GM19043 (cell line): ENCODE measurements at regions not wholly inside any gene's neighbourhood (a gene's known extent, or its start where the extent isn't known, plus 50 kb on each side); places are given as distances from the start of the nearest gene placed in this dataset.

Experiments used
- ATAC-seq: cut with Tn5 transposase; IDR thresholded peaks from one replicate; pipeline ENCODE4 v1.9.1; 2021; ENCODE audit warnings: low read depth; ENCODE audit not compliant: unreplicated experiment

GRCh38 chr15:31545257-31545656 is 218.6 kb downstream of the KLF13 start:
- ATAC-seq, result no peak

GRCh38 chr15:31550211-31550977 is 223.8 kb downstream of the KLF13 start:
- no peak for ATAC-seq

DNA sequence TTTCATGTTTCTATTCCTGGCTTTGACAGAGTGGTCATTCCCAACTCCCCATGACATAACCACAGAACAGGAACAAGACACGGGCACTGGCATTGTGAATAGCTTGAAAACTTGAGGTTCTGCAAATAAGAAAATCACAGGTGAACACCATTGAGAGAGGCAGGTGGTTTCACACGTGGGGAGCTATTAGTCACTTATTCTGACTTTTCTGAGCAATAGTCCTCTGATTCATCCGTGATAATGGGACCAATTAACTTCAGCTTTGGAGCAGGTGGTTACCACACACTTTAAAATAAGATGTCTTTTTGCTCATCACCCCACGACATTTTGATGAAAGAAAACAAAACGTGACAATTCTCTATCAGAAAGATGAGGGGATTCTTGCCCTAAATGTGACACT is 224.7 kb downstream of the KLF13 start:
- no peak for ATAC-seq

GRCh38 chr15:31552482-31553099 is 226.0 kb downstream of the KLF13 start:
- no peak for ATAC-seq

GRCh38 chr15:31554261-31554660 is 227.6 kb downstream of the KLF13 start:
- no peak for ATAC-seq

GRCh38 chr15:31555022-31555421 is 228.4 kb downstream of the KLF13 start:
- no peak for ATAC-seq

GRCh38 chr15:31556494-31557150 is 230.0 kb downstream of the KLF13 start:
- ATAC-seq, result no peak

DNA sequence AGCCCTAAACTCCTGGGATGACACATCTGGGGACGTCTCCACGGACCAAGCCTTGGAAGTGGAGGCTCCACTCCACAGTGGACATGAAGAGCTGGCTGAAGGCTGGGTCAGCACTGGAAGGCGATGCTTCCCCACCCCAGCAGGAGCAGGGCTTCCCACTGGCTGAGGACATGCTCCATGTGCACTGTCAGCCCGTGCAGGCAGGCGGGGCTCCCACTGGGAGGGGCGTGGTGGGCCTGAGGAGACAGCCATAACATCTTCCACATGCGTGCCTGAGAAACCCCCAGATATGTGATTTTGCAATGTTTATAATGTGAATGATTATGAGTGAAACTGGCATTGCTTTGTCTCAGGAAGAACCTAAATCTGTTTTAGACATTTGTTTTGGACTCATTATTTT is 231.3 kb downstream of the KLF13 start:
- no peak for ATAC-seq

DNA sequence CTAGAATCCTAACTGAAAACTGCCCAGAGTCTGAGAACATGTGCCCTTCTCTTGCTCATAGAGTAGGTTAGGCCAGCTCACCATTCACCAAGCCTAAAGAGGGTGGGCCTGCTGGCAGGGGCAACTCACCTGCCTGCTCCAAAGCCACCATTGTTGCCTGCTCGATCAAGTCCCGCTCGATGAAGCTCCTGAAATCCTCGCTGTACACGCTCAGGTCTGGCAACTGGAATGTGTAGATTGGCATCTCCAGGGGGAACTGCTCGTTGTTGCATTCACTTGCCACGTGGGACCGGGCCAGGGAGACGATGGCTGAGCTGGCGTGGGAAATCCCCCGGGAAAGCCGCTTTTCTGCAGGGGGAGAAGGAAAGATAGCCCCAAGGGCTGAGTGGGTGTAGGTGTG is 232.2 kb downstream of the KLF13 start:
- ATAC-seq, result no peak

DNA sequence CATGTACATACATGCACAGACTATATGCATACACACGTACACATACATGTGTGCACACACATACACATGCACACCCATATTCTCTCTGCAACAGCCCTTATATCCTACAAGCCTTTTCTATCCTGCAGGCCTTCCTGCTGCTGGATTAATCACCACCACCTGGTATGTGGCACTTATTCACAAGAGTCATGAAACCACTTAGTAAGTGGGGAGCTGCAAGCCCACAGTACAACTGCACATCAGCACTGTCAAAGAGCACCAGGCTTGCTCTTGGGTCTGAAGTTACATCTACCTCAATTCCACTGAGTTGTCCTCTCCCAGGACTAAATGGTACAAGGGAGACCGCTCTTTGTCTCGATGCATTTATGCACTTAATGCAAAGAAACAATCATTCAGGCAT is 233.2 kb downstream of the KLF13 start:
- ATAC-seq, result no peak

DNA sequence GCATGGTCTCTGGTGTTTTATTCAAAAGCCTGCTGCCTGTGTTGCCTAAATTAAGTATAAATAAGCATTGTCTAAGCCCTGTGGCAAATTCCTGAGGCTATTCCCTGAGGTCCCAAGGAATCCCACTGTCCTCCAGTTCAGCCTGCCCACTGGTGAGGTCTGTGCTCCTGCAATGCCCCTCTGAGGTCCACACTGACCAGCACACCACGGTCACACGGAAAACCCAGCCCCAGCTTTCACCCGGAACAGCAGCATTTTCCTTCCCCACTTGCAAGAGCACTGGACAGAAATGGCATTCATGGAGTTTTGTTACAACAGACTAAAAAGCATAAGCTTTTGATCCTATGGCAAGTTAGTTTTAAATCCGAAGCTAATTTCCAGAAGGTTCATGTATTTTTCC is 234.0 kb downstream of the KLF13 start:
- ATAC-seq, result no peak

DNA sequence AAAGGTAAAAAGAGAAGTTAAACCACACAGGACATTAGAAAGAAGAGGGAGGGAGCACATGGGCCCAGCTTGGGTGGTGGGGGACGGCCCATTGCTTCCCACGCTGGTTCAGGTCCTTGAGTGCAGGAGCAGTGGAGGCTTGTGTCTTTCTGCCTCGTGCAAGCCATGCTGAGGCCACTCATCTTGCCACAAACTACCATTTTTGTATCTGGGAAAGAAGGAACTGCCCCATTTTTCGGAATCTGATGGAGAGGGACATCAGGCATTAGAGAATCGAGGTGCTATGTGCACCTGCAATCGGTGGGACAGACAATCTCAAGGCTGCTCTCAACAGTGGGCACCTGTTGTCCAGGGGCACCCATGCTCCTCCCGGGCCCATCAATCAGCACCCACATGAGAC is 234.5 kb downstream of the KLF13 start:
- no peak for ATAC-seq

DNA sequence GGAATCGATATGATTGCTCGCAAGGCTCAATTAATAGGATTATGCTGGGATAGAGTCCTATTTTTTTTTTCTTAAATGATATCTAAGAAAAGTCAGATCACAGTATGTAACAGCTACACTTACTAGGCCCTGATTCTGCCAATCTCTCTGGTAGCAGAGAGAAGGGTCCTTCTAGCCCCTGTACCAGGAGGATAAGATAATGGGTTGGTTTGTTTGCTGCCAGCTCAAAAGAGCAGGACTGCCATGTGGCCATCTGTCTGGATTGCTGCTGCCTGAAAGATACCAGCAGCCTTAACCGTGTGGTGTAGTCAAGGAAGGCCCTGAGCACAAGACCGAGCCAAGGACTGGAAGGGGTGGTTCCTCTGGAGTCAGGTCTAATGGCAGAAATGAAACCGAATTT is 236.4 kb downstream of the KLF13 start:
- no peak for ATAC-seq

DNA sequence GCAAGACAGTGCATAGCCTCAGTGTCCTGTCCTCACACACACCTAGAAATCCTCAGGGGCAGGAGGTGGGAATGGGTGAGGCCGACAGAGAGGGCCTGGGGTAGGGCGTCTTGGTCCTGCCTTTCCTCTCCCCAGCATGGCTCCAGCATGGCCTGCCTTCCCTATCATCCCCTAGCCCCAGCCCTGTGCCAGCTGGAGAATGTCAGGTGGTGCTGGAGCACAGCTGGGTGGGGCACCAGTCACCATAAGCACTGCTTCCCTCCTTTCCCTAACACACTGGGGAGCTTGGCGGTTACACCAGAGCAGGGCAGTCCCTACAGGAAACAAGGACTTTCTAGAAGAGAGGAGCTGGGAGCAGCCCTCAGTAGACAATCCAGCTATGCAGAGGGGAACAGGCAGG is 236.8 kb downstream of the KLF13 start:
- no peak for ATAC-seq

DNA sequence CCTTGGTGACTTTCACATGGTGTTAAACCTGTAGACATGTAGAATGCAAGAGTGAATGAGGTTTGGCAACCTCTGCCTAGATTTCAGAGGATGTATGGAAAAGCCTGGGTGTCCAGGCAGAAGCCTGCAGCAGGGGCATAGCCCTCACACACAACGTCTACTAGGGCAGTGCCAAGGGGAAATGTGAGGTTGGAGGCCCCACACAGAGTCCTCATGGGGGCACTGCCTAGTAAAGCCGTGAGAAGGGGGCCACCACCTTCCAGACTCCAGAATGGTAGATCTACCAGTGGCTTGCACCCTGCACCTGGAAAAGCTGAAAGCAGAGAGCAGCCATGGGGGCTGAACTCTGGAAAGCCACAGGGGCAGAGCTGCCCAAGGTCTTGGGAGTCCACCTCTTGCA is 241.2 kb downstream of the KLF13 start:
- no peak for ATAC-seq

- no peak for ATAC-seq
Measured at GRCh38 chr15:31569836-31570235, 243.2 kb downstream of the KLF13 start.

DNA sequence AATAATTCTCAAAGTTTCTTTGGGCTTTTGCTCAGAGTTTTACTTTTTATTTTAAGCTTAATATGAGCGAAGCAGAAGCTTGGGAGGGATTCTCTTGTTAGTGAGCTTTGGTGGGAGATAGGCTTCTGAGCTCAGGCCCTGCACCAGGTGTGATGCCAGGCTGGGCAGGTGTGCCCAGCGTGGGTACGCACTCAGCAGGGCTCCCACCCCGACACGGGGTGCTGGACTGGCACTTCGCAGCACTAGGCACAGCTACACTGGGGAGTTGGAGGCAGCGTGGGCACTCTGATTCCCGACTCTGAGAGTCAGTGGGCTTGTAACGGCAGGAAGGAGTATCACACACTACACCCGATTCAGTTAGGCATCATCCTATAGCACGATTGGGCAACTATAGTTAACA is 244.0 kb downstream of the KLF13 start:
- no peak for ATAC-seq

- ATAC-seq, result no peak
Measured at GRCh38 chr15:31571676-31572075, 245.0 kb downstream of the KLF13 start.

DNA sequence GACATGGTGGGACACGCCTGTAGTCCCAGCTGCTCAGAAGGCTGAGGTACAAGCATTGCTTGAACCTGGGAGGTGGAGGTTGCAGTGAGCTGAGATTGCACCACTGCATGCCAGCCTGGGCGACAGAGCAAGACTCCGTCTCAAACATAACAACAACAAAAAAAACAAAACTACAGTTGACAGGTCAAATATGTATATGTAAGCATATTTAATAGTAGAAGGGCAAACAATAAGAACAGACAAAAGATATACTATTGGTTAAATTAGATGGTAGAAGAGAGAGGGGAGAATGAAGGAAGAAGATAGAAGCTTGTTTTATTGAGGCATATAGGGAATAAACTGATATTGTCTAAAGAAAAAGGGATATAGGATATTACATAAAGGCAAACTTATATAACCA is 247.1 kb downstream of the KLF13 start:
- ATAC-seq, result no peak

- ATAC-seq, result no peak
Measured at GRCh38 chr15:31574766-31575165, 248.1 kb downstream of the KLF13 start.

DNA sequence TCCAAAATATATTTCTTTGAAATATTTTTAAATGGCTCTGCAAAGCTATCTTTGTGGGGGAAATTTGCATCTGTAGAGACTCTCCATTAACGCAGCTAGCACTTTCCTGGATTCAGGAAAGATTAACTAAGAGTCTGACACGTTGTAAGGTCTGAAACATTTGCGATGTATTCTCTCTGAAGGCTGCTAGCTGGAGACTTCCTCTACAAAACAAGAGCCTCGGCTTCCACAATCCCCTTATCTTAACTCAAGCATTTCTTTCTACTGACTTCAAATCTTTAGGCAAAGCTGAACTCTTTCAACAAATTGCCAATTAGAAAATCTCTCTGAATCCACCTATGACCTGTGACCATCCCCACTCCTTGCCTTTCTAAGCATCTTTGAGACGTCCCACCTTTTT is 250.5 kb downstream of the KLF13 start:
- no peak for ATAC-seq

DNA sequence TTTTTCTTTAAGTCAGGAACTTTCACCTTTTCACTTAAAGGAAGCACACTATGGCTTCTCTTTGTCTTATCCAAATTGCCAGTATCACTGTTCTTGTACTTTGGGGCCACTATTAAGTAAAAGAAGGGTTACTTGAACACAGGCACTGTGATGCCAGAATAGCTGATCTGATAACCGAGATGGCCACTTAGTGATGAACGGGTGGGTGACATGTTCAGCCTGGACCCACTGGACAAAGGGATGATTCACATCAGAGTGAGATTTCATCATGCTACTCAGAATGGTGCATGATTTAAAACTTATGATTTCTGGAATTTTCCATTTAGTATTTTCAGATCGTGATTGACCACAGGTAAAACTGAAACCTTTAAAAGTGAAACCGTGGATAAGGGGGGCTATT is 252.6 kb downstream of the KLF13 start:
- no peak for ATAC-seq
